ENCODE measurements at regions not wholly inside any gene's neighbourhood (a gene's known extent, or its start where the extent isn't known, plus 50 kb on each side); places are given as distances from the start of the nearest gene placed in this dataset.

GRCh38 chr5:114822436-114822835 is 347.3 kb downstream of the TRIM36 start:
- H3K9me3 ChIP-seq (ENCODE audit: insufficient read depth, low read length), result no peaks in the 10 kb centered on the region
- no peaks in the 10 kb centered on the region for H3K9me2 ChIP-seq (replicated peaks; ENCODE audit: insufficient read depth, low read length)
- H3K27me3 ChIP-seq (ENCODE audit: low read length), result no peaks in the 10 kb centered on the region
- H2AFZ ChIP-seq (ENCODE audit: low read depth, low read length, severe bottlenecking), result no peak overlapping the region
- H3K9ac ChIP-seq (ENCODE audit: low read length), result no peak overlapping the region
- H3F3A ChIP-seq (ENCODE audit: insufficient read depth), result no peaks in the 10 kb centered on the region
- H3K4me2 ChIP-seq (ENCODE audit: low read depth, low read length, poor library complexity, severe bottlenecking), result no peak overlapping the region
- no peak overlapping the region for H3K4me3 ChIP-seq (ENCODE audit: insufficient read depth, low read length, poor library complexity, severe bottlenecking)
- TF ChIP-seq CTCF (IDR thresholded peaks at IDR 0.05; ENCODE audit: insufficient read depth, low read length, poor library complexity, severe bottlenecking) (no peak), EZH2phosphoT487 (conservative IDR thresholded peaks at IDR 0.05; ENCODE audit: low read length) (no peak)
- no peaks in the 10 kb centered on the region for H3K79me2 ChIP-seq (ENCODE audit: insufficient read depth, low read length)
- H4K20me1 ChIP-seq (ENCODE audit: low read depth, low read length), result no peaks in the 10 kb centered on the region
- no peaks in the 10 kb centered on the region for H3K36me3 ChIP-seq (ENCODE audit: low read length)
- H3K27ac ChIP-seq (ENCODE audit: low read depth, low read length), result no peak overlapping the region

GRCh38 chr5:114790403-114790792 is 379.3 kb downstream of the TRIM36 start:
- Histone ChIP-seq H4K20me1 (ENCODE audit: low read depth, low read length) (no peaks in the 10 kb centered on the region), H3K27me3 (ENCODE audit: low read length) (no peaks in the 10 kb centered on the region), H2AFZ (ENCODE audit: low read depth, low read length, severe bottlenecking) (no peak overlapping the region), H3F3A (ENCODE audit: insufficient read depth) (no peaks in the 10 kb centered on the region), H3K9me3 (ENCODE audit: insufficient read depth, low read length) (no peaks in the 10 kb centered on the region), H3K9ac (ENCODE audit: low read length) (no peak overlapping the region), H3K4me3 (ENCODE audit: insufficient read depth, low read length, poor library complexity, severe bottlenecking) (no peak overlapping the region), H3K79me2 (ENCODE audit: insufficient read depth, low read length) (no peaks in the 10 kb centered on the region), H3K4me2 (ENCODE audit: low read depth, low read length, poor library complexity, severe bottlenecking) (no peak overlapping the region), H3K36me3 (ENCODE audit: low read length) (no peaks in the 10 kb centered on the region), H3K27ac (ENCODE audit: low read depth, low read length) (no peak overlapping the region), H3K9me2 (replicated peaks; ENCODE audit: insufficient read depth, low read length) (no peaks in the 10 kb centered on the region)
- no peak for TF ChIP-seq CTCF (IDR thresholded peaks at IDR 0.05; ENCODE audit: insufficient read depth, low read length, poor library complexity, severe bottlenecking)
- TF ChIP-seq EZH2phosphoT487 (conservative IDR thresholded peaks at IDR 0.05; ENCODE audit: low read length), result no peak

GRCh38 chr5:114789773-114790402 is 379.8 kb downstream of the TRIM36 start:
- Histone ChIP-seq H3K36me3 (ENCODE audit: low read length) (no peaks in the 10 kb centered on the region), H2AFZ (ENCODE audit: low read depth, low read length, severe bottlenecking) (no peak overlapping the region), H3F3A (ENCODE audit: insufficient read depth) (no peaks in the 10 kb centered on the region), H3K9me3 (ENCODE audit: insufficient read depth, low read length) (no peaks in the 10 kb centered on the region), H3K9me2 (replicated peaks; ENCODE audit: insufficient read depth, low read length) (no peaks in the 10 kb centered on the region), H3K4me2 (ENCODE audit: low read depth, low read length, poor library complexity, severe bottlenecking) (no peak overlapping the region), H3K27me3 (ENCODE audit: low read length) (no peaks in the 10 kb centered on the region), H3K9ac (ENCODE audit: low read length) (no peak overlapping the region), H4K20me1 (ENCODE audit: low read depth, low read length) (no peaks in the 10 kb centered on the region), H3K79me2 (ENCODE audit: insufficient read depth, low read length) (no peaks in the 10 kb centered on the region), H3K4me3 (ENCODE audit: insufficient read depth, low read length, poor library complexity, severe bottlenecking) (no peak overlapping the region), H3K27ac (ENCODE audit: low read depth, low read length) (no peak overlapping the region)
- TF ChIP-seq EZH2phosphoT487 (conservative IDR thresholded peaks at IDR 0.05; ENCODE audit: low read length) (no peak), CTCF (IDR thresholded peaks at IDR 0.05; ENCODE audit: insufficient read depth, low read length, poor library complexity, severe bottlenecking) (peak; percentile 28)

All from SU-DHL-6 (cell line).